Superior temporal gyrus (tissue), 1 donor: ENCODE measurements at regions not wholly inside any gene's neighbourhood (a gene's known extent, or its start where the extent isn't known, plus 50 kb on each side); places are given as distances from the start of the nearest gene placed in this dataset.
"Not testable (repeated sequence)": the region's sequence is repeated elsewhere in the genome, so short reads cannot be mapped to it uniquely, and the experiment has no call there.

ENCODE experiments used
- DNase-seq: peaks from one replicate; pipeline ENCODE4 v3.0.0-alpha.2; 2016; ENCODE audit errors: extremely low spot score

GRCh38 chr12:69131077-69131476, 108.3 kb upstream of the CPSF6 start:
- no peak for DNase-seq

- DNase-seq: no peak
Measured at GRCh38 chr12:69136931-69137613, 102.3 kb upstream of the CPSF6 start.

GRCh38 chr12:69141074-69141473, 98.3 kb upstream of the CPSF6 start:
- no peak for DNase-seq

- no peak for DNase-seq
Measured at GRCh38 chr12:69149270-69149669, 90.1 kb upstream of the CPSF6 start.

- no peak for DNase-seq
Measured at GRCh38 chr12:69150083-69150795, 89.1 kb upstream of the CPSF6 start.

GRCh38 chr12:69150796-69151127, 88.6 kb upstream of the CPSF6 start:
- no peak for DNase-seq

GRCh38 chr12:69151254-69151764, 88.1 kb upstream of the CPSF6 start:
- no peak for DNase-seq

- DNase-seq: peak; percentile 87
Measured at GRCh38 chr12:69154585-69155363, 84.6 kb upstream of the CPSF6 start.

GRCh38 chr12:69157023-69157655, 82.2 kb upstream of the CPSF6 start:
- peak; percentile 88 for DNase-seq

GRCh38 chr12:69161829-69162228, 77.5 kb upstream of the CPSF6 start:
- no peak for DNase-seq

GRCh38 chr12:69163681-69164362, 75.5 kb upstream of the CPSF6 start:
- no peak for DNase-seq

GRCh38 chr12:69167648-69168165, 71.7 kb upstream of the CPSF6 start:
- DNase-seq: no peak

- no peak for DNase-seq
Measured at GRCh38 chr12:69168363-69168762, 71.0 kb upstream of the CPSF6 start.

GRCh38 chr12:69168828-69169227, 70.5 kb upstream of the CPSF6 start:
- DNase-seq: no peak

- DNase-seq: no peak
Measured at GRCh38 chr12:69170293-69170692, 69.1 kb upstream of the CPSF6 start.

GRCh38 chr12:69171881-69172280, 67.5 kb upstream of the CPSF6 start:
- DNase-seq: no peak

GRCh38 chr12:69172491-69172890, 66.9 kb upstream of the CPSF6 start:
- DNase-seq: peak; percentile 51

- peak; percentile 22 for DNase-seq
Measured at GRCh38 chr12:69173368-69173767, 66.0 kb upstream of the CPSF6 start.

GRCh38 chr12:69179786-69180185, 59.6 kb upstream of the CPSF6 start:
- DNase-seq: no peak

GRCh38 chr12:69187572-69187971, 51.8 kb upstream of the CPSF6 start:
- not testable (repeated sequence) for DNase-seq

- no peak for DNase-seq
Measured at GRCh38 chr12:69189378-69189978, 49.9 kb upstream of the CPSF6 start.
